ENCODE measurements at regions not wholly inside any gene's neighbourhood (a gene's known extent, or its start where the extent isn't known, plus 50 kb on each side); places are given as distances from the start of the nearest gene placed in this dataset.

DNA sequence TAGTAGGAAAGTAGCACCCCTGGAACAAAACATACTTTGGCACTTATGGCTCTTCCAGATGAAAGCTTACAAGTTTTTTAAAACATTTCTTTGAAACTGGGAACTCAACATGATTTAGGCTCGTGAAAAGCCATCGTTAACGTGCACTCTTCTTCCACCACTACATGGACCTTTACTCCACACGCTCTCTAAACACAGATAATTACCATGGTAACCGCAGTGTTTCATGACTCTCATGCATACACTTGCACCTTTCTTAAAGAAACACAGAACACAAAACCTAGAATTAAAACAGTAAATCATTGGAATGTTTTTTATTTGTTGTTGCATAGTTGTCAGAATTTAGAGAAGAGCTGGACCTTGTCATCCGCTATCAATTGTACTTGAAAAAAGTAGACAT is 154.3 kb downstream of the FGF9 start:
- H2AFZ ChIP-seq (ENCODE audit: low read length), result no peak overlapping the region
- TF ChIP-seq CTCF (conservative IDR thresholded peaks at IDR 0.05; ENCODE audit: low read length) (no peak), EZH2phosphoT487 (IDR thresholded peaks at IDR 0.05; ENCODE audit: borderline replicate concordance) (no peak)

DNA sequence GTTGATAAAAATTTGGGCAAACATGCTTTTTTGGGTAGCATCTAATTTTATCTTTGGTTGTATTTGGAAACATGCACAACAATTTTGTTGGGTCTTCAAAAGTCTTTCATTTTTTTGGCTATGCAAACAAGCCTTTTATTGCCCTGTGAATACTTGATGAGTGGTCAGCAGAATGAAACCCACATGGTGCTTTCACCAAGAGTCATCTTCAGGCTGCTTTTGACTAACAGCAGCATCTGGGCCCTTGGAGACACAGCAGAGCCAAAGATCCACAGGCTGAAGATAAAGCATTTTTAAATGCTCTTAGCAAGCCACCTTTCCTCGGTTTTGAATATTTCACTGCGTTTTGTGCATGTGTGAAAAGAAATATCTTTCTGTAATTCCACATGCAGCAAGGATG is 154.9 kb downstream of the FGF9 start:
- Histone ChIP-seq H3K79me2 (ENCODE audit: insufficient read depth, low read length) (no peaks in the 10 kb centered on the region), H3K4me1 (ENCODE audit: insufficient read depth, low read length, poor library complexity, severe bottlenecking) (no peaks in the 10 kb centered on the region), H4K20me1 (ENCODE audit: insufficient read depth, low read length, poor library complexity, severe bottlenecking) (no peaks in the 10 kb centered on the region), H3K4me2 (ENCODE audit: low read depth, low read length, poor library complexity, severe bottlenecking) (no peak overlapping the region), H2AFZ (ENCODE audit: low read length) (no peak overlapping the region), H3K27me3 (ENCODE audit: insufficient read depth, low read length, poor library complexity, severe bottlenecking) (peaks cover 6% of the 10 kb centered on the region), H3K9ac (ENCODE audit: low read depth, low read length, poor library complexity, severe bottlenecking) (no peak overlapping the region), H3K36me3 (ENCODE audit: insufficient read depth, low read length) (no peaks in the 10 kb centered on the region), H3F3A (ENCODE audit: low read depth) (no peaks in the 10 kb centered on the region), H3K9me3 (ENCODE audit: insufficient read depth, low read depth, low read length) (no peaks in the 10 kb centered on the region), H3K4me3 (ENCODE audit: low read length, poor library complexity, severe bottlenecking) (no peak overlapping the region), H3K9me2 (replicated peaks; ENCODE audit: low read depth, low read length) (no peaks in the 10 kb centered on the region)
- TF ChIP-seq EZH2phosphoT487 (IDR thresholded peaks at IDR 0.05; ENCODE audit: borderline replicate concordance) (no peak), CTCF (conservative IDR thresholded peaks at IDR 0.05; ENCODE audit: low read length) (no peak)

More for the DNA sequence above, 154.3 kb downstream of the FGF9 start:
- Histone ChIP-seq H3K9me3 (ENCODE audit: insufficient read depth, low read depth, low read length) (no peaks in the 10 kb centered on the region), H3K9ac (ENCODE audit: low read depth, low read length, poor library complexity, severe bottlenecking) (no peak overlapping the region), H3K27me3 (ENCODE audit: insufficient read depth, low read length, poor library complexity, severe bottlenecking) (peaks cover 9% of the 10 kb centered on the region), H3K4me2 (ENCODE audit: low read depth, low read length, poor library complexity, severe bottlenecking) (no peak overlapping the region), H3K36me3 (ENCODE audit: insufficient read depth, low read length) (no peaks in the 10 kb centered on the region), H4K20me1 (ENCODE audit: insufficient read depth, low read length, poor library complexity, severe bottlenecking) (no peaks in the 10 kb centered on the region), H3K4me1 (ENCODE audit: insufficient read depth, low read length, poor library complexity, severe bottlenecking) (no peaks in the 10 kb centered on the region), H3F3A (ENCODE audit: low read depth) (no peaks in the 10 kb centered on the region), H3K9me2 (replicated peaks; ENCODE audit: low read depth, low read length) (no peaks in the 10 kb centered on the region), H3K79me2 (ENCODE audit: insufficient read depth, low read length) (no peaks in the 10 kb centered on the region), H3K4me3 (ENCODE audit: low read length, poor library complexity, severe bottlenecking) (no peak overlapping the region)

DNA sequence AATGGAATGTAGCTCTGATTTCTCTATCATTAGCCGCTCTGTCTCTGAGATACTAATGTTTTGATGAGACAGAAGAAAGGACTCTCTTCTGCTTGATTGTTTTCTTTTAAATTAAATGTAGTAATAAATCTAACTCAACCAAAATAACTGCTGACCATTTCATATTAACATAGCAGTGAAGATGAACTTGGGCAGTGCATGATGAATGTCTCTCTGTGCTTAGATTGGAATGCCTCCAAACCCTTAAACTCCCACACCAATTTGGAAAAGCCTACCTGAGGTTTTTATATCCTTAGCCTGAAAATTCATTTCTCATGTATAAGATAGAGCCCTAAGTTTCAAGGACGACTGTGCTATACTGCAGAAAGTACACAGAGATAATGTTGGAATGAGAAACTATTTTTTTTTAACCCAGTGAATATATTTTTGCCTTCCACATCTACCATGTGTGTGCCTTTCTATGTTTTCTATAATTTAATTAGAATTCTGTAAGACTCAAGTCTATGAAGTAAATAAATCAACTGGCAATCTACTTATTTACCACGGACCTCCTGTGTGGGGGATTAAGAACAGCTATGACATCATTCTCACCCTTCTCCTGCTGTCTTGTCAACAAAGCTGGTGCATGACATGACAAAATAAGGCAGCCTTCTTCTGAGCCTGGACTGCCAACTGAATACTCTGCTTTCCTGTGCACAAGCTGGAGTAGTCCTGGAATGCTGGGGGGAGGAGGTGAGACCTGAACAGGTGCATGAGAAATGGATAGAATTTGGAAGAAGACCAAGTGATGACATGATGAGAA is 155.5 kb downstream of the FGF9 start:
- H2AFZ ChIP-seq (ENCODE audit: low read length), result no peak overlapping the region

More for the DNA sequence above, 155.5 kb downstream of the FGF9 start:
- Histone ChIP-seq H4K20me1 (ENCODE audit: insufficient read depth, low read length, poor library complexity, severe bottlenecking) (no peaks in the 10 kb centered on the region), H3K4me3 (ENCODE audit: low read length, poor library complexity, severe bottlenecking) (no peak overlapping the region), H3K27me3 (ENCODE audit: insufficient read depth, low read length, poor library complexity, severe bottlenecking) (peaks cover under 1% of the 10 kb centered on the region), H3K4me2 (ENCODE audit: low read depth, low read length, poor library complexity, severe bottlenecking) (no peak overlapping the region), H3K9ac (ENCODE audit: low read depth, low read length, poor library complexity, severe bottlenecking) (no peak overlapping the region), H3F3A (ENCODE audit: low read depth) (no peaks in the 10 kb centered on the region), H3K36me3 (ENCODE audit: insufficient read depth, low read length) (no peaks in the 10 kb centered on the region), H3K4me1 (ENCODE audit: insufficient read depth, low read length, poor library complexity, severe bottlenecking) (no peaks in the 10 kb centered on the region), H3K9me2 (replicated peaks; ENCODE audit: low read depth, low read length) (no peaks in the 10 kb centered on the region), H3K79me2 (ENCODE audit: insufficient read depth, low read length) (no peaks in the 10 kb centered on the region), H3K9me3 (ENCODE audit: insufficient read depth, low read depth, low read length) (no peaks in the 10 kb centered on the region)
- no peak for TF ChIP-seq EZH2phosphoT487 (IDR thresholded peaks at IDR 0.05; ENCODE audit: borderline replicate concordance)
- no peak for TF ChIP-seq CTCF (conservative IDR thresholded peaks at IDR 0.05; ENCODE audit: low read length)
